Thyroid gland (tissue), 4 donors: ENCODE measurements at regions not wholly inside any gene's neighbourhood (a gene's known extent, or its start where the extent isn't known, plus 50 kb on each side); places are given as distances from the start of the nearest gene placed in this dataset.

Experiments
- CTCF ChIP-seq, 6 experiments: fragments of 200-600 bp in 3 of 6; fragments of 450-650 bp in 3 of 6; sonication (generic) in 3 of 6; IDR thresholded peaks; one replicate each; pipeline ENCODE4 v1.5.1; 2016 to 2019; ENCODE audit warnings: antibody characterized with exemption in 6 of 6, mild to moderate bottlenecking in 2 of 6, inconsistent platforms in 1 of 6, moderate library complexity in 1 of 6
- POLR2A ChIP-seq, 2 donors: fragments of 450-650 bp; IDR thresholded peaks; one replicate each; pipeline ENCODE4 v1.6.1; 2017; ENCODE audit warnings: antibody characterized with exemption in 2 of 2, mild to moderate bottlenecking in 2 of 2, moderate library complexity in 1 of 2

GRCh38 chr10:43815181-43815885 lies 166.7 kb upstream of the ZNF32 start:
- TF ChIP-seq CTCF (IDR thresholded peaks at IDR 0.05), result no peak
- TF ChIP-seq POLR2A (IDR thresholded peaks at IDR 0.05), result no peak
